Putamen (tissue), 1 donor: ENCODE measurements at regions not wholly inside any gene's neighbourhood (a gene's known extent, or its start where the extent isn't known, plus 50 kb on each side); places are given as distances from the start of the nearest gene placed in this dataset.
"Not testable (repeated sequence)": the region's sequence is repeated elsewhere in the genome, so short reads cannot be mapped to it uniquely, and the experiment has no call there.

Experiments used
- DNase-seq: peaks from one replicate; pipeline ENCODE4 v3.0.0-alpha.2; 2016; ENCODE audit warnings: low spot score

DNA sequence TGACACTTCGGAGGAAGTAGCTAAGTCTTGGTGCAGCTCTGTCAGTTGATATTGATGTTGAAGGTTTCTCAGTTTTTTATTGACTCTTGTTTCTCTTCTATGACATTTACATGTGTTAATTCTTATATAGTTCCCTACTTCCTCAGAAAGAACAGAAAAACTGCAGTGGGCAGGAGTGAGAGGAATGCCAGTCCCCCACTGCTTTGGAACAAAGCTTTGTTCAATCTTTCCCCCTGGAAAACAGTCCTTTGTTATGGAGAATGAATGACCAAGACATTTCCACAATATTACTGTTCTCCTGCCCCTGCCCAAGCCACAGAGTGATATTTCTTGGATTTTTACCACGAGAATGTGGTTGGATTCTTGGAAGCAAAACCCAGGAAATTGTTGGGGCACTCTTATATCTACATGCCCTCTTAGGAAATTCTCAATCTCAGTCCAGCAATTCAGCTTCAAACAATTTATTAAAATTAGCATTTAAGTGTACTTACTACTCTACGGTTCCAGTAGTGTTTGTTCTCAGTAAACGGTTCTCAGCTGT, 258.0 kb upstream of the KCND2 start:
- no peak for DNase-seq

GRCh38 chr7:120021085-120021484, 251.9 kb upstream of the KCND2 start:
- DNase-seq = no peak

GRCh38 chr7:120023494-120024167, 249.3 kb upstream of the KCND2 start:
- no peak for DNase-seq

- DNase-seq = no peak
These were observed 244.3 kb upstream of the KCND2 start for GRCh38 chr7:120028636-120029035.

DNA sequence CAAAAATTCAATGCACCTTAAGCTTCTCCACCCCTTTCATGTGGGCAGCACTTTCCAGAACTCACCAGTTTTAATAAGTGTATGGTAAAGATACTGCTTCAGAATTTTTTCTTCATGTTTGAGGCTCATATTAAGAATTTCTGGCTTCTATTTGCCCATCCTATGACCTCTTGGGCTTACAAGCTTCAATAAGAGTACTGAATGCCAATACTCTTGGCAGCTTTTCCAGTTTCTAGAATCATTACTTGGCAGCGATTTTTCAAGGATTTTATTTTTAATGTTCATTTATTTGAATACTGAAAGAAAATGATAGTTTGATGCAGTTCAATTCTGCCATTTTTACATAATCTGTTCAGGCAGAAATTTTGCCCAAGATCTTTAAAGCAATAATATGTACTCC, 242.1 kb upstream of the KCND2 start:
- DNase-seq = no peak

DNA sequence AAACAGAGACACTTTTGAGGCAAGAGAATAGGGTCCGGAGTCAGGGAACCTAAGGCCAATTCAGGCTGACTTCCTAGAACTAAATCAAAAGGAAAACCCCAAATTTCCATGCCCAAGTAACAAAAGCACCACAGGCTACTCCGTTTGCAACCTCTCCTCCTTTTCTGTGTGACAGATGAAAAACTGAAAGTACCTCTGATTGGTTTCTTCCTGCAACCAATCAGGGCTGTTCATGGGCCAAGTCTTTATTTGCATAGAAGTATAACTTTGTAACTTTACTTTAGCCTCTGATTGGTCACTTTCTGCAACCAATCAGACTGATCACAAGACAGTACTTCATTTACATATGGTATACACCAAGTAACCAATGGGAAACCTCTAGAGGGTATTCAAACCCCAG, 239.9 kb upstream of the KCND2 start:
- peak; percentile 7 for DNase-seq

DNA sequence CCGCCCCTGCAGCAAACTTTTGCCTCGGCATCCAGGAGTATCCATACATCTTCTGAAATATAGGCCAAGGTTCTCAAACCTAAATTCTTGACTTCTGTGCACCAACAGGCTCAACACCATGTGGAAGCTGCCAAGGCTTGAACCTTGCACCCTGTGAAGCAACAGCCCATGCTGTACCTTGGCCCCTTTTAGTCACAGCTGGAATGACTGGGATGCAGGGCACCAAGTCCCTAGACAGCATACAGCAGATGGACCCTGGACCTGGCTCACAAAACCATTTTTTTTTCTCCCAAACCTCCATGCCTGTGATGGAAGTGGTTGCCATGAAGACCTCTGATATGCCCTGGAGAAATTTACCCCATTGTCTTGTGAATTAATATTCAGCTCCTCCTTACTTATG, 233.8 kb upstream of the KCND2 start:
- DNase-seq = no peak

DNA sequence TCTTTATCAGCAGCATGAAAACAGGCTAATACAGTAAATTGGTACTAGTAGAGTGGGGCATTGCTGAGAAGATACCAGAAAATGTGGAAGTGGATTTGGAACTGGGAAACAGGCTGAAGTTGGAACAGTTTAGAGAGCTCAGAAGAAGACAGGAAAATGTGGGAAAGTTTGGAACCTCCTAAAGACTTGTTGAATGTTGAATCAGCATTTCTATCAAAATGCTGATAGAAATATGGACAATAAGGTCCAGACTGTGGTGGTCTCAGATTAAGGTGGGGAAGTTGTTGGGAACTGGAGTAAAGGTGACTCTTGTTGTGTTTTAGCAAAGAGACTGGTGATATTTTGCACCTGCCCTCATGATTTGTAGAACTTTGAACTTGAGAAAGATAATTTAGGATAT, 231.2 kb upstream of the KCND2 start:
- DNase-seq = no peak

DNA sequence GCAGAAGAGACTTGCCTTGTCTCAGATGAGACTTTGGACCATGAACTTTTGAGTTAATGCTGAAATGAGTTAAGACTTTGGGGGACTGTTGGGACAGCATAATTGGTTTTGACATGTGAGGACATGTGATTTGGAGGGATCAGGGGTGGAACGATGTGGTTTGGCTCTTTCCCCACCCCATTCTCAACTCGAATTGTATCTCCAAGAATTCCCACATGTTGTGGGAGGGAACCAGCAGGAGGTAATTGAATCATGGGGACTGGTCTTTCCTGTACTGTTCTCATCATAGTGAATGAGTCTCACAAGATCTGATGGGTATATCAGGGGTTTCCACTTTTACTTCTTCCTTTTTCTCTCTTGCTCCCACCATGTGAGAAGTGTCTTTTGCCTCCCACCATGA, 229.7 kb upstream of the KCND2 start:
- no peak for DNase-seq

- no peak for DNase-seq
These were observed 220.0 kb upstream of the KCND2 start for GRCh38 chr7:120052884-120053382.

DNA sequence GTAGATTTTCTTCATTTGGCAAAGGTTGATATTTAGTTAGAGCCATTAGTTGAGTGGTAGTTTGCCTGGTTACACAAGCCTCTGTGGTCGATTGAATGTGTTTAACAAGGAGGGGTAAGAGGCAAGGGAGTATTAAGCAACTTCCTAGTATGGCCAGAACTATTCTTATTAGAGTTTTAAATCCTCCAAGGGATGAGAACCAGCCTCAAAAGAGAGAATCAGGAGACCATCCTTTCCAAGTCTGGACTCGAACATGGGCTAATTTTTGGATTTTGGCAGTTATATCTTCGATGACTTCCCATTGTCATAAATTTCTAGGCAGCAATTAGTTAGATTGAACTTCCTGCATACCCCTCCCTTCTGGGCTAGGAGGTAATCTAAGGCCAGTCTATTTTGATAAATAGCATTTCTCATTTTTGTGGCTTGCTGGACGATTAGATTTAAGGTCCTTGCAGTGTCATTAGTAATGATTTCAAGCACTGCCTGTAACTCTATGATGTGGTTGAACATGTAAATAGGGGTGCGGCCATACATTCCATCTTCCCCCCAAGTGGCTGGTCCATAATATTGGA, 219.5 kb upstream of the KCND2 start:
- DNase-seq = no peak

GRCh38 chr7:120054376-120055100, 218.4 kb upstream of the KCND2 start:
- no peak for DNase-seq

- DNase-seq = no peak
These were observed 217.7 kb upstream of the KCND2 start for GRCh38 chr7:120055300-120055699.

DNA sequence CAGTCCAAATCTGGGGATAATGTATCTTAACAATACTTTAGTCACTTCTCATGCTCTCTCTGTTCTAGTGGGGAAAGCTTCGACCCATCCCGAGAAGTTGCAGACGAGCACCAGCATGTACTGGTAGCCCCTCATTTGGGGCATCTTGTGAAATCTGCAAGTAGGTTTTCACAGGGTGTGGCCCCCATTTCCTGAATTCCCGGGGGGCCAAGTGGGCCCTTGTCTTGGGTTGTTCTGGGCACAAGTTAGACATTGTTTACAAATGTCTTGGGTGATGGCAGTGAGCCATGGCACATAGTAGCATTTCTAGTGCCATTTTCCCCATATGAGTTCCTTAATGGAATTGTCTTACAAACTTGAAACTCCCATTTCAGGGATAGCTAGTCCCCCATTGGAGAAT, 216.7 kb upstream of the KCND2 start:
- DNase-seq = no peak

- no peak for DNase-seq
These were observed 213.3 kb upstream of the KCND2 start for GRCh38 chr7:120059641-120060040.

GRCh38 chr7:120060281-120060680, 212.7 kb upstream of the KCND2 start:
- DNase-seq = no peak

- DNase-seq = no peak
These were observed 212.1 kb upstream of the KCND2 start for GRCh38 chr7:120060875-120061274.

- DNase-seq = no peak
These were observed 208.4 kb upstream of the KCND2 start for GRCh38 chr7:120064565-120064964.

DNA sequence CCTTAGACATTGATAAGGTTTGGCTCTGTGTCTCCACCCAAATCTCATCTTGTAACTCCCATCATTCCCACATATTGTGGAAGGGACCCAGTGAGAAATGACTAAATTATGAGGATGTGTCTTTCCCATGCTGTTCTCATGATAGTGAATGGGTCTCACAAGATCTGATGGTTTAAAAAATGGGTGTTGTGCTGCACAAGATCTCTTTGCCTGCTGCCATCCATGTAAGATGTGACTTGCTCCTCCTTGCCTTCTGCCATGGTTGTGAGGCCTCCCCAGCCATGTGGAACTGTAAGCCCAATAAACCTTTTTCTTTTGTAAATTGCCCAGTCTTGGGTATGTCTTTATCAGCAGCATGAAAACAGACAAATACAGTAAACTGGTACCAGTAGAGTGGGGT, 206.1 kb upstream of the KCND2 start:
- DNase-seq = not testable (repeated sequence)

DNA sequence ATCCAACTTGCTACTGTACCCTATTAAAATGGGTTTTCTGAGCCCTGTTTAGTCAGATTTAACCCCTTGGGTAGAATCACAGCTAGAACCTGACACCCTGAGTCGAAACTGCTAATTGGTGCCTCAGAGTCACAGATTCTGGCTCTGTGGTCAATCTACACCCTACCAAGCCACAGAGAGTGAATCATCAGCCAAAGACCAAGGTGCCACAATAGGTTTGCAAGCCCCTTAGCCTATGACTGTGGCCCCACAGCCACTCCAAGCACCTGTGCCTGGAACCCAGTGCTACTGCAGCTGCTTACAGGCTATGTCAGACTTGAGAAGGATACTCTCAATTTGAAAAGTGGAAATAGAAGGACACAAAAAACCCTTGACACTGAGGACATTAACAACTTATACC, 202.8 kb upstream of the KCND2 start:
- DNase-seq = no peak

GRCh38 chr7:120077777-120078176, 195.2 kb upstream of the KCND2 start:
- DNase-seq = no peak

DNA sequence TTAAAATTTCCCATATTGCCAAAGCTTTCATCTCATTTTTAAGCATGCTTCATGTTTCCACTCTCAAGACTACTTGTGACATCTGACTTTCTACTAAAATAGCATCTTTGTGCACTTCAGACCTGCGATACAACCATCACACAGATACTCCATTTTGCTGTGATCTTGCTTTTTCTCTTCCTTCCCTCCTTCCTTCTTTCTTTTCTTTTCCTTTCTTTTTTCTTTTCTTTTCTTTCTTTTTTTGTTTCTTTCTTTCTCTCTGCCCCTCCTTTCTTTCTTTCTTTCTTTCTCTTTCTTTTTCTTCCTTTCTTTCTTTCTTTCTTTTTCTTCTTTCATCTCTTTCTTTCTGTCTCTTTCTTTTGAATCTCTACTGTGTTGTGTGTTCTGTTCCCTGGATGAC, 194.0 kb upstream of the KCND2 start:
- DNase-seq = no peak

DNA sequence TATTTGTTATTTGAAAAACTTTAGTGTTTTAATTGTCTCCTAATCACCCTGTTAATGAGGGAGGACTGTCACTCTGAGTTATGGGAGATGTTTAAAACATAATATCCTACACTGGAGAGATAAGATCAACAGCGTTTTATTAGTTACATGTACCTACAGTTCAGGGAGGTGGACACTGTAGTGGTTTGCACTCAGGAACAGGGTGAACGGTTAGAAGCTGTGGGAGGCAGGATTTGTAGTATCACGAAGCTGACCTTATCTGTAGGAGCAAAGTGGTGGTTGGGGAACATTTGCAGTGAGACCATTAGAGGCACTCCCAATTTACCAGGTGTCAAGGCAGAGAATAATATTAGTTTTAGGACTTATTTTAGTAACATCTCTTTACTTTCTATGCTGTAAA, 193.3 kb upstream of the KCND2 start:
- no peak for DNase-seq
